Liver (tissue), 3 donors: ENCODE measurements at regions not wholly inside any gene's neighbourhood (a gene's known extent, or its start where the extent isn't known, plus 50 kb on each side); places are given as distances from the start of the nearest gene placed in this dataset.

Experiments used
- EGR1 ChIP-seq, 2 donors: IDR thresholded peaks; 2 replicates each; pipeline ENCODE4 v1.6.1; 2016 to 2018; ENCODE audit warnings: antibody characterized with exemption in 2 of 2, low read depth in 2 of 2
- FOXA1 ChIP-seq: IDR thresholded peaks from 2 replicates; pipeline ENCODE4 v1.6.1; 2016; ENCODE audit warnings: antibody characterized with exemption
- GABPA ChIP-seq, 2 donors: IDR thresholded peaks in 1 of 2; conservative IDR thresholded peaks in 1 of 2; 2 replicates each; pipeline ENCODE4 v1.6.1; 2016; ENCODE audit warnings: antibody characterized with exemption in 2 of 2, mild to moderate bottlenecking in 1 of 2, moderate library complexity in 1 of 2
- JUND ChIP-seq, 2 donors: IDR thresholded peaks; 2 replicates each; pipeline ENCODE4 v1.6.1; 2016; ENCODE audit warnings: antibody characterized with exemption in 2 of 2
- RAD21 ChIP-seq, 2 donors: IDR thresholded peaks; 2 replicates each; pipeline ENCODE4 v1.6.1; 2016; ENCODE audit warnings: antibody characterized with exemption in 2 of 2, mild to moderate bottlenecking in 2 of 2
- RXRA ChIP-seq, 2 donors: IDR thresholded peaks; 2 replicates each; pipeline ENCODE4 v1.6.1; 2017 to 2018; ENCODE audit warnings: antibody characterized with exemption in 2 of 2, mild to moderate bottlenecking in 1 of 2
- SP1 ChIP-seq: IDR thresholded peaks from 2 replicates; pipeline ENCODE4 v1.6.1; 2018; ENCODE audit warnings: antibody characterized with exemption, mild to moderate bottlenecking
- TAF1 ChIP-seq: conservative IDR thresholded peaks from 2 replicates; pipeline ENCODE4 v1.6.1; 2016; ENCODE audit warnings: antibody characterized with exemption, mild to moderate bottlenecking
- YY1 ChIP-seq: IDR thresholded peaks from 2 replicates; pipeline ENCODE4 v1.6.1; 2016; ENCODE audit warnings: antibody characterized with exemption, mild to moderate bottlenecking
- TF ChIP-seq, protein P1 (sequence below): fragments of 150-350 bp; IDR thresholded peaks from 2 replicates; pipeline ENCODE4 v1.5.1; 2017; ENCODE audit warnings: improper control_type of control experiment, low read depth, low read length; ENCODE audit not compliant: missing input control
- TF ChIP-seq, protein P2 (sequence below): IDR thresholded peaks from 2 replicates; pipeline ENCODE4 v1.6.1; 2016; ENCODE audit warnings: antibody characterized with exemption
- TF ChIP-seq, protein P3 (sequence below): IDR thresholded peaks from 2 replicates; pipeline ENCODE4 v1.6.1; 2016; ENCODE audit warnings: antibody characterized with exemption, mild to moderate bottlenecking
- TF ChIP-seq, protein P4 (sequence below): IDR thresholded peaks from 2 replicates; pipeline ENCODE4 v1.6.1; 2016; ENCODE audit warnings: antibody characterized with exemption
- TF ChIP-seq, protein P5 (sequence below): IDR thresholded peaks from 2 replicates; pipeline ENCODE4 v1.6.1; 2016; ENCODE audit warnings: antibody characterized with exemption
- donor health status: healthy.
- donor health status: healthy.

DNA sequence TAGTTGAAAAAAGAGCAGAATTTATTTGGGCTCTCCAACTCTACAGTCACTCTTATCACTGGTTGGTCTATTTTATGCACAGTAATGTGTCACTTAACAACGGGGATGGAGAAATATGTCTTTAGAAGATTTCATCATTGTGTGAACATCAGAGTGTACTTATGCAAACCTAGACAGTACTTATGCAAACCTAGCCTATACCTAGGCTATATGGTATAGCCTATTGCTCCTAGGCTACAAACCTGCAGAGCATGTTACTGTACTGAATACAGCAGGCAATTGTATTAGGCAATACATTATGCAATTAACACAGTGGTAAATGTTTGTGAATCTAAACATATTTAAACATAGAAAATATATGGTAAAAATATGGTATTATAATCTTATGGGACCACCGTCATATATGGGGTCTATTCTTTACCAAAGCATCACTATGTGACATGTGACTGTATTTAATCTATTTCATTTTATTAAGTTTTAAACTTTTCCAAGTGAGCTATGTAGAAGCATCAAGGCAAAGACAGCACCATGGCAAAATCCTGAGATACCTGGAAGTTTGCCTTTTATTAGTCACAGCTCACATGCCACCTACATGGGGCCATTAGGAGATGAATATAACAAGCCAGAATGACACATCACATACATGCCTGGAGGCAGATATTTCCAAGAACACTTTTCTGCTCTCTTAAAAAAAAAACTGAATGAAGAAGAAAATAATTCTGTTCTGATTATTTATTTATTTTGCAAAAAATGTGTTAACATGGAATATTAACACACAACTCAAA, 537.4 kb downstream of the TUSC7 start:
- TF ChIP-seq, protein P1, sequence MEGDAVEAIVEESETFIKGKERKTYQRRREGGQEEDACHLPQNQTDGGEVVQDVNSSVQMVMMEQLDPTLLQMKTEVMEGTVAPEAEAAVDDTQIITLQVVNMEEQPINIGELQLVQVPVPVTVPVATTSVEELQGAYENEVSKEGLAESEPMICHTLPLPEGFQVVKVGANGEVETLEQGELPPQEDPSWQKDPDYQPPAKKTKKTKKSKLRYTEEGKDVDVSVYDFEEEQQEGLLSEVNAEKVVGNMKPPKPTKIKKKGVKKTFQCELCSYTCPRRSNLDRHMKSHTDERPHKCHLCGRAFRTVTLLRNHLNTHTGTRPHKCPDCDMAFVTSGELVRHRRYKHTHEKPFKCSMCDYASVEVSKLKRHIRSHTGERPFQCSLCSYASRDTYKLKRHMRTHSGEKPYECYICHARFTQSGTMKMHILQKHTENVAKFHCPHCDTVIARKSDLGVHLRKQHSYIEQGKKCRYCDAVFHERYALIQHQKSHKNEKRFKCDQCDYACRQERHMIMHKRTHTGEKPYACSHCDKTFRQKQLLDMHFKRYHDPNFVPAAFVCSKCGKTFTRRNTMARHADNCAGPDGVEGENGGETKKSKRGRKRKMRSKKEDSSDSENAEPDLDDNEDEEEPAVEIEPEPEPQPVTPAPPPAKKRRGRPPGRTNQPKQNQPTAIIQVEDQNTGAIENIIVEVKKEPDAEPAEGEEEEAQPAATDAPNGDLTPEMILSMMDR = no peak
- no peak for TF ChIP-seq YY1
- TF ChIP-seq, protein P2, sequence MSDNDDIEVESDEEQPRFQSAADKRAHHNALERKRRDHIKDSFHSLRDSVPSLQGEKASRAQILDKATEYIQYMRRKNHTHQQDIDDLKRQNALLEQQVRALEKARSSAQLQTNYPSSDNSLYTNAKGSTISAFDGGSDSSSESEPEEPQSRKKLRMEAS = no peak
- TF ChIP-seq TAF1 = no peak
- no peak for TF ChIP-seq GABPA (IDR thresholded peaks at IDR 0.05 in 1 of 2, conservative IDR thresholded peaks at IDR 0.05 in 1 of 2)
- TF ChIP-seq, protein P3, sequence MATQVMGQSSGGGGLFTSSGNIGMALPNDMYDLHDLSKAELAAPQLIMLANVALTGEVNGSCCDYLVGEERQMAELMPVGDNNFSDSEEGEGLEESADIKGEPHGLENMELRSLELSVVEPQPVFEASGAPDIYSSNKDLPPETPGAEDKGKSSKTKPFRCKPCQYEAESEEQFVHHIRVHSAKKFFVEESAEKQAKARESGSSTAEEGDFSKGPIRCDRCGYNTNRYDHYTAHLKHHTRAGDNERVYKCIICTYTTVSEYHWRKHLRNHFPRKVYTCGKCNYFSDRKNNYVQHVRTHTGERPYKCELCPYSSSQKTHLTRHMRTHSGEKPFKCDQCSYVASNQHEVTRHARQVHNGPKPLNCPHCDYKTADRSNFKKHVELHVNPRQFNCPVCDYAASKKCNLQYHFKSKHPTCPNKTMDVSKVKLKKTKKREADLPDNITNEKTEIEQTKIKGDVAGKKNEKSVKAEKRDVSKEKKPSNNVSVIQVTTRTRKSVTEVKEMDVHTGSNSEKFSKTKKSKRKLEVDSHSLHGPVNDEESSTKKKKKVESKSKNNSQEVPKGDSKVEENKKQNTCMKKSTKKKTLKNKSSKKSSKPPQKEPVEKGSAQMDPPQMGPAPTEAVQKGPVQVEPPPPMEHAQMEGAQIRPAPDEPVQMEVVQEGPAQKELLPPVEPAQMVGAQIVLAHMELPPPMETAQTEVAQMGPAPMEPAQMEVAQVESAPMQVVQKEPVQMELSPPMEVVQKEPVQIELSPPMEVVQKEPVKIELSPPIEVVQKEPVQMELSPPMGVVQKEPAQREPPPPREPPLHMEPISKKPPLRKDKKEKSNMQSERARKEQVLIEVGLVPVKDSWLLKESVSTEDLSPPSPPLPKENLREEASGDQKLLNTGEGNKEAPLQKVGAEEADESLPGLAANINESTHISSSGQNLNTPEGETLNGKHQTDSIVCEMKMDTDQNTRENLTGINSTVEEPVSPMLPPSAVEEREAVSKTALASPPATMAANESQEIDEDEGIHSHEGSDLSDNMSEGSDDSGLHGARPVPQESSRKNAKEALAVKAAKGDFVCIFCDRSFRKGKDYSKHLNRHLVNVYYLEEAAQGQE = no peak
- TF ChIP-seq JUND (IDR thresholded peaks at IDR 0.05) = no peak
- no peak for TF ChIP-seq RAD21 (IDR thresholded peaks at IDR 0.05)
- TF ChIP-seq EGR1 (IDR thresholded peaks at IDR 0.05; ENCODE audit: low read depth in 2 of 2) = no peak
- no peak for TF ChIP-seq SP1
- TF ChIP-seq, protein P4, sequence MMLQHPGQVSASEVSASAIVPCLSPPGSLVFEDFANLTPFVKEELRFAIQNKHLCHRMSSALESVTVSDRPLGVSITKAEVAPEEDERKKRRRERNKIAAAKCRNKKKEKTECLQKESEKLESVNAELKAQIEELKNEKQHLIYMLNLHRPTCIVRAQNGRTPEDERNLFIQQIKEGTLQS = no peak
- TF ChIP-seq, protein P5, sequence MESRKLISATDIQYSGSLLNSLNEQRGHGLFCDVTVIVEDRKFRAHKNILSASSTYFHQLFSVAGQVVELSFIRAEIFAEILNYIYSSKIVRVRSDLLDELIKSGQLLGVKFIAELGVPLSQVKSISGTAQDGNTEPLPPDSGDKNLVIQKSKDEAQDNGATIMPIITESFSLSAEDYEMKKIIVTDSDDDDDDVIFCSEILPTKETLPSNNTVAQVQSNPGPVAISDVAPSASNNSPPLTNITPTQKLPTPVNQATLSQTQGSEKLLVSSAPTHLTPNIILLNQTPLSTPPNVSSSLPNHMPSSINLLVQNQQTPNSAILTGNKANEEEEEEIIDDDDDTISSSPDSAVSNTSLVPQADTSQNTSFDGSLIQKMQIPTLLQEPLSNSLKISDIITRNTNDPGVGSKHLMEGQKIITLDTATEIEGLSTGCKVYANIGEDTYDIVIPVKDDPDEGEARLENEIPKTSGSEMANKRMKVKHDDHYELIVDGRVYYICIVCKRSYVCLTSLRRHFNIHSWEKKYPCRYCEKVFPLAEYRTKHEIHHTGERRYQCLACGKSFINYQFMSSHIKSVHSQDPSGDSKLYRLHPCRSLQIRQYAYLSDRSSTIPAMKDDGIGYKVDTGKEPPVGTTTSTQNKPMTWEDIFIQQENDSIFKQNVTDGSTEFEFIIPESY = no peak
- TF ChIP-seq RXRA (IDR thresholded peaks at IDR 0.05) = no peak
- TF ChIP-seq FOXA1 = no peak
